Esophagus squamous epithelium (tissue), 5 donors: ENCODE measurements at regions not wholly inside any gene's neighbourhood (a gene's known extent, or its start where the extent isn't known, plus 50 kb on each side); places are given as distances from the start of the nearest gene placed in this dataset.

Source experiments
- DNase-seq: peaks from one replicate; lab custom pipeline; 2025; lab: John Stamatoyannopoulos, UW
- H3K27ac ChIP-seq, 4 donors: fragments of 200-600 bp; sonication (generic); one replicate each; pipeline ENCODE4 v1.5.1; 2016 to 2019; ENCODE audit warnings: mild to moderate bottlenecking in 1 of 4
- H3K27me3 ChIP-seq, 4 donors: fragments of 200-600 bp; sonication (generic); 1 replicate in 3 of 4; 2 replicates in 1 of 4; pipeline versions ENCODE4 v1.5.1 to v1.6.0; 2017 to 2021; ENCODE audit warnings: antibody characterized with exemption in 1 of 4
- H3K36me3 ChIP-seq, 3 donors: fragments of 200-600 bp; sonication (generic); one replicate each; pipeline ENCODE4 v1.5.1; 2016 to 2019
- H3K4me1 ChIP-seq, 3 donors: fragments of 200-600 bp; sonication (generic); one replicate each; pipeline ENCODE4 v1.5.1; 2017 to 2019
- H3K4me3 ChIP-seq, 4 donors: fragments of 200-600 bp; sonication (generic); 1 replicate in 3 of 4; 2 replicates in 1 of 4; pipeline ENCODE4 v1.5.1; 2016 to 2019; ENCODE audit warnings: mild to moderate bottlenecking in 2 of 4, moderate library complexity in 1 of 4
- H3K9me3 ChIP-seq, 3 donors: fragments of 200-600 bp; sonication (generic); one replicate each; pipeline ENCODE4 v1.5.1; 2016 to 2019
- CTCF ChIP-seq, 6 experiments: fragments of 450-650 bp in 4 of 6; fragments of 200-600 bp in 2 of 6; sonication (generic) in 2 of 6; IDR thresholded peaks; one replicate each; pipeline ENCODE4 v1.5.1; 2016 to 2019; ENCODE audit warnings: antibody characterized with exemption in 6 of 6, mild to moderate bottlenecking in 4 of 6, moderate library complexity in 4 of 6
- POLR2A ChIP-seq, 4 donors: fragments of 450-650 bp; IDR thresholded peaks; one replicate each; pipeline ENCODE4 v1.6.1; 2017; ENCODE audit warnings: antibody characterized with exemption in 4 of 4, mild to moderate bottlenecking in 4 of 4, moderate library complexity in 3 of 4
- WGBS, 2 donors: methylation state at CpG; one replicate each; pipeline ENCODE4 v1.1.5; 2018; 5-methylcytosine and 5-hydroxymethylcytosine counted together
- intact Hi-C: fragments of 100-400 bp; cut with DNase I; formaldehyde crosslinking; loops from one replicate; pipeline ENCODE4 v1.15.0; 2022
- donor health status: DM: yes; HTN: yes; CAD: no.

DNA sequence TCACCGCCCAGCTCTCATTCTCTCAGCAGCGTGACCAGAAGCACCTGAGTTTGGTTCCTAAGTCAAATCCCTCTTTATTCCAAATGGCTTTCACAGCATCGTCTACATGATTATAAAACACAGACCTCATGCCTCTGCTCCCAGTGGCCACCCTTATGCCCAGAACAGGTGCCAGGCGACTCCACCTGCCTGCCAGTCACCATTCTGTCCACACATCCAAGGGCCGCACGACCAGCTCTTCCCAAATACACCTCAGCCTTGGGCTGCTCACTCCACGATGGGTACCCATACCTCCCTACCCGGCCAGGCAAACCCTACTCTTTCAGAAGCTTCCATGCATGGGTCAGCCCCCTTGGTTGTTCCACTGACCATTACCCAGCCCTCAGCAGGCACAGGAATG lies 851.6 kb upstream of the SALL3 start:
- H3K36me3 ChIP-seq: no peaks in the 10 kb centered on the region
- no peaks in the 10 kb centered on the region for H3K4me1 ChIP-seq
- no peaks in the 10 kb centered on the region for H3K9me3 ChIP-seq
- no peak for DNase-seq
- H3K27ac ChIP-seq: no peak overlapping the region
- H3K27me3 ChIP-seq: peaks cover 0 to 20% (median 0%) of the 10 kb centered on the region in 4 donors
- no peak overlapping the region for H3K4me3 ChIP-seq
- intact Hi-C loops: no loop called here
- WGBS, 2 donors: 73 to 81% methylated on average over 8 of the region's 8 CpGs
- no peak for TF ChIP-seq POLR2A (IDR thresholded peaks at IDR 0.05)
- TF ChIP-seq CTCF (IDR thresholded peaks at IDR 0.05): no peak

GRCh38 chr18:78129260-78129659 lies 850.4 kb upstream of the SALL3 start:
- H3K27me3 ChIP-seq: peaks cover 0 to 20% (median 0%) of the 10 kb centered on the region in 4 donors
- no peaks in the 10 kb centered on the region for H3K4me1 ChIP-seq
- no peaks in the 10 kb centered on the region for H3K9me3 ChIP-seq
- no peak for TF ChIP-seq POLR2A (IDR thresholded peaks at IDR 0.05)
- no peak for TF ChIP-seq CTCF (IDR thresholded peaks at IDR 0.05)
- intact Hi-C loops: no loop called here
- no peaks in the 10 kb centered on the region for H3K36me3 ChIP-seq
- no peak overlapping the region for H3K27ac ChIP-seq
- 75 to 79% methylated on average over 5 to 8 of the region's 8 CpGs for WGBS, 2 donors
- DNase-seq: no peak
- no peak overlapping the region for H3K4me3 ChIP-seq

DNA sequence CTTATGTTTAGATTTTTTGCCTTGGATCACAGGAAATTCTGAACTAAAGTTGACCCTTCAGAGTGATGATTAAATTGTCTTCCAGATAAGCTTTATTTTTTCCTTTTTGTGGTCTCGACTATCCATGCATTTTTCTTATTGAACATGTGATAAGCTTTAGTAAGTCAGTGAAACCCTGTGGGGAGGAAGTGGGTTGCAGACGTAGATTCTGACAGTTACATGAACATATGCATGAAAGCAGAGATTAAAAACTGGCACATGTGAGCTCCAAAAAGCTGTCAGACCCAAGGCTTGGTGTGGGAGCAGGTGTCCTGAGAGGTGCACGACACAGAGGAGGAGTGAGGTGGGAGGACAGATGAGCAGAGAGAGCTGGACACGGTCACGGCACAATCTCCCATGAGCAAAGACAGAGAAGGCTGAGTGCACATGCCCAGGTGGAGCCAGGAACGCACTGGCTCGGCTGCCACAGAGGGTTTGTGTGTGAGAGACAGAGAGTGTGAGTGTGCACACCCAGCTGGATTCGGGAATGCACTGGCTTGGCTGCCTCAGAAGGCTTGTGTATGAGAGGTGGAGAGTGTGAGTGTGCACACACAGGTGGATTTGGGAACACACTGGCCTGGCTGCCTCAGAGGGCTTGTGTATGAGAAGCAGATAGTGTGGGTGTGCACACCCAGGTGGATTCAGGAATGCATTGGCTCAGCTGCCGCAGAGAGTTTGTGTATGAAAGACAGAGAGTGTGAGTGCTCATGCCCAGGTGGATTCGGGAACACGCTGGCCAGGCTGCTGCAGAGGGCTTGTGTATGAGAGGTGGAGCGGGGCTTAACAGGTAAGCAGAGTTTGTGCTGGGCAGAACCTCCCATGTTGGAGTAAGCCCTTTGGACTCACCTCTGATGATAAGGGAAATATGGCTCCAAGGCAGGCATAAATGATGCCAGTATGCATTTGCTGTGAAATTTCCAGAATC lies 849.1 kb upstream of the SALL3 start:
- DNase-seq: no peak
- WGBS, 2 donors: 49 to 52% methylated on average over 10 to 12 of the region's 12 CpGs

GRCh38 chr18:78133729-78134128 lies 845.9 kb upstream of the SALL3 start:
- Histone ChIP-seq H3K4me3 (no peak overlapping the region), H3K27me3 (peaks cover 0 to 13% (median 0%) of the 10 kb centered on the region in 4 donors)

More for the DNA sequence above, 849.1 kb upstream of the SALL3 start:
- H3K27me3 ChIP-seq: peaks cover 0 to 20% (median 0%) of the 10 kb centered on the region in 4 donors
- no peak overlapping the region for H3K4me3 ChIP-seq
- no peaks in the 10 kb centered on the region for H3K4me1 ChIP-seq
- H3K9me3 ChIP-seq: no peaks in the 10 kb centered on the region
- no peaks in the 10 kb centered on the region for H3K36me3 ChIP-seq
- intact Hi-C loops: no loop called here
- TF ChIP-seq POLR2A (IDR thresholded peaks at IDR 0.05) (no peak), CTCF (IDR thresholded peaks at IDR 0.05) (no peak)
- no peak overlapping the region for H3K27ac ChIP-seq

More at GRCh38 chr18:78133729-78134128, 845.9 kb upstream of the SALL3 start:
- 72 to 78% methylated on average over 7 of the region's 7 CpGs for WGBS, 2 donors
- Histone ChIP-seq H3K36me3 (no peaks in the 10 kb centered on the region), H3K9me3 (no peaks in the 10 kb centered on the region), H3K4me1 (no peaks in the 10 kb centered on the region), H3K27ac (no peak overlapping the region)
- TF ChIP-seq POLR2A (IDR thresholded peaks at IDR 0.05): no peak
- no peak for TF ChIP-seq CTCF (IDR thresholded peaks at IDR 0.05)
- intact Hi-C loops: no loop called here
- DNase-seq: no peak
